ENCODE measurements at regions not wholly inside any gene's neighbourhood (a gene's known extent, or its start where the extent isn't known, plus 50 kb on each side); places are given as distances from the start of the nearest gene placed in this dataset.

DNA sequence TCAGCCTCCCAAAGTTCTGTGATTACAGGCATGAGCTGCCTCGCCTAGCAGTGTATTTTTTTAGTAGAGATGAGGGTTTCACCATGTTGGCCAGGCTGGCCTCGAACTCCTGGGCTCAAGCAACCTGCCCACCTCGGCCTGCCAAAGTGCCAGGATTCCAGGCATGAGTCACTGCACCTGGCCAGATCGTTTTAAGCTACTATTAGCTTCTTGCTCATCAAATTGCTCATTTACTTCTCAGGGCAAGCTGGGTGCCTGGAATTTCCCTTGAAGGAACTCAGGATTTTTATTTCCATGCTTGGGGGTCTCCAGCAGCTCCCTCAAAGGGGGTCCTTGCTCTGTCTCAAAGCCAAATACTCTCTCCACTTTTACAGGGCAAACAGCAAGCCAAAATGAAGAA lies 798.0 kb upstream of the AUTS2 start:
- no peak for TF ChIP-seq EZH2phosphoT487 (IDR thresholded peaks at IDR 0.05; ENCODE audit: low read depth)
- TF ChIP-seq, protein P1, sequence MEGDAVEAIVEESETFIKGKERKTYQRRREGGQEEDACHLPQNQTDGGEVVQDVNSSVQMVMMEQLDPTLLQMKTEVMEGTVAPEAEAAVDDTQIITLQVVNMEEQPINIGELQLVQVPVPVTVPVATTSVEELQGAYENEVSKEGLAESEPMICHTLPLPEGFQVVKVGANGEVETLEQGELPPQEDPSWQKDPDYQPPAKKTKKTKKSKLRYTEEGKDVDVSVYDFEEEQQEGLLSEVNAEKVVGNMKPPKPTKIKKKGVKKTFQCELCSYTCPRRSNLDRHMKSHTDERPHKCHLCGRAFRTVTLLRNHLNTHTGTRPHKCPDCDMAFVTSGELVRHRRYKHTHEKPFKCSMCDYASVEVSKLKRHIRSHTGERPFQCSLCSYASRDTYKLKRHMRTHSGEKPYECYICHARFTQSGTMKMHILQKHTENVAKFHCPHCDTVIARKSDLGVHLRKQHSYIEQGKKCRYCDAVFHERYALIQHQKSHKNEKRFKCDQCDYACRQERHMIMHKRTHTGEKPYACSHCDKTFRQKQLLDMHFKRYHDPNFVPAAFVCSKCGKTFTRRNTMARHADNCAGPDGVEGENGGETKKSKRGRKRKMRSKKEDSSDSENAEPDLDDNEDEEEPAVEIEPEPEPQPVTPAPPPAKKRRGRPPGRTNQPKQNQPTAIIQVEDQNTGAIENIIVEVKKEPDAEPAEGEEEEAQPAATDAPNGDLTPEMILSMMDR (IDR thresholded peaks at IDR 0.05; ENCODE audit: low read depth, low read length): no peak

All from OCI-LY3 (cell line).